ENCODE measurements at regions not wholly inside any gene's neighbourhood (a gene's known extent, or its start where the extent isn't known, plus 50 kb on each side); places are given as distances from the start of the nearest gene placed in this dataset.

- DNase-seq: no peak
- no peaks in the 10 kb centered on the region for H3K4me1 ChIP-seq
- H3K36me3 ChIP-seq: no peaks in the 10 kb centered on the region
- no peak overlapping the region for H3K4me3 ChIP-seq
- no peaks in the 10 kb centered on the region for H3K9me3 ChIP-seq
- no peak overlapping the region for H3K27ac ChIP-seq
- H3K27me3 ChIP-seq: no peaks in the 10 kb centered on the region
- no peak for TF ChIP-seq POLR2A (IDR thresholded peaks at IDR 0.05)
- TF ChIP-seq CTCF (IDR thresholded peaks at IDR 0.05): no peak
These were observed 457.2 kb upstream of the CDH20 start for GRCh38 chr18:60875957-60876507.

DNA sequence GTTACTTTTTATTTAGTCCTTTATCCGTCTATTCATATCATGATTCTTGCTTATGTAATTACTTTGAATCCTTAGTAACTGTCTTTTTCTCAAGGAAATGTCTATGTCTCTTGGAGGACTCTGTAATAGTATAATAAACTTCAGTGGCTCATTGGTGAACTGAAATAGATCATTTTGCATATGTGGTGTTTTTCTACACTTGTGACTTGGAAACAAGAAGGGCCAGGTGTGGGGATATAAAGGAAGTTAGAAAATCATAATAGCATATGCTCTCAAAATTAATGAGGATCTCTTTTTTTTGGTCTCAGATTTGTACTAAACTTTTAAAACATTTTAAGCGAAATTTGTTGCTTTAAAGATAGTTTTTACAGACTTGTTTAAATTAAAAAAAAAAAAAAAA is 453.0 kb upstream of the CDH20 start:
- Histone ChIP-seq H3K9me3 (no peaks in the 10 kb centered on the region), H3K4me1 (no peaks in the 10 kb centered on the region), H3K36me3 (no peaks in the 10 kb centered on the region), H3K4me3 (no peak overlapping the region), H3K27ac (no peak overlapping the region), H3K27me3 (no peaks in the 10 kb centered on the region)
- no peak for DNase-seq
- TF ChIP-seq CTCF (IDR thresholded peaks at IDR 0.05): no peak

GRCh38 chr18:60883587-60883986 is 449.6 kb upstream of the CDH20 start:
- H3K27ac ChIP-seq: no peak overlapping the region
- TF ChIP-seq POLR2A (IDR thresholded peaks at IDR 0.05) (no peak), CTCF (IDR thresholded peaks at IDR 0.05) (no peak)

GRCh38 chr18:60888071-60888624 is 445.1 kb upstream of the CDH20 start:
- Histone ChIP-seq H3K4me3 (no peak overlapping the region), H3K4me1 (no peaks in the 10 kb centered on the region), H3K27ac (no peak overlapping the region), H3K27me3 (no peaks in the 10 kb centered on the region), H3K9me3 (no peaks in the 10 kb centered on the region), H3K36me3 (no peaks in the 10 kb centered on the region)
- TF ChIP-seq CTCF (IDR thresholded peaks at IDR 0.05) (no peak), POLR2A (IDR thresholded peaks at IDR 0.05) (no peak)
- no peak for DNase-seq

More at GRCh38 chr18:60883587-60883986, 449.6 kb upstream of the CDH20 start:
- Histone ChIP-seq H3K9me3 (no peaks in the 10 kb centered on the region), H3K27me3 (no peaks in the 10 kb centered on the region), H3K4me1 (no peaks in the 10 kb centered on the region), H3K36me3 (no peaks in the 10 kb centered on the region), H3K4me3 (no peak overlapping the region)
- DNase-seq: no peak

DNA sequence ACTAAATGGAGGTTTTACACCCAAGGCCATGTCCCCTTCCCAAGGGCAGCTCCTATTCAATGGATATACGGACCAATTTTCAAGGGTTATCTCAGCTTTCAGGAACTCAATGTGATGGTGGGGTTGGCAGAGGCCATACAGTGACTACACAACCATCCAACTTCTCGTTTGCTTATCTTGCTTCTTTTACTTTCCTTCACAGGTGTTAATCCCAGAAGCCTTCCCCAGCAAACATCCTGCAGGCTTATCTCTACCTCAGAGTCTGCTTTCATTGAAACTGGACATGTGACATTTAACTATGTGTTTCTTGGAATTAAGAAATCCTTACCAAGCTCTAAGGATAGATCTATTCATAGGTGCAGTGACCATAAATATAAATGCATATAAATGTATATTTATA is 443.8 kb upstream of the CDH20 start:
- no peaks in the 10 kb centered on the region for H3K9me3 ChIP-seq
- H3K27ac ChIP-seq: no peak overlapping the region
- H3K27me3 ChIP-seq: no peaks in the 10 kb centered on the region
- no peaks in the 10 kb centered on the region for H3K4me1 ChIP-seq
- no peak for DNase-seq
- TF ChIP-seq CTCF (IDR thresholded peaks at IDR 0.05) (no peak), POLR2A (IDR thresholded peaks at IDR 0.05) (no peak)
- H3K4me3 ChIP-seq: no peak overlapping the region
- no peaks in the 10 kb centered on the region for H3K36me3 ChIP-seq

- TF ChIP-seq CTCF (IDR thresholded peaks at IDR 0.05) (no peak), POLR2A (IDR thresholded peaks at IDR 0.05) (no peak)
- no peaks in the 10 kb centered on the region for H3K36me3 ChIP-seq
- H3K9me3 ChIP-seq: no peaks in the 10 kb centered on the region
- no peak overlapping the region for H3K4me3 ChIP-seq
- no peaks in the 10 kb centered on the region for H3K27me3 ChIP-seq
- H3K27ac ChIP-seq: no peak overlapping the region
- H3K4me1 ChIP-seq: no peaks in the 10 kb centered on the region
- DNase-seq: no peak
These were observed 441.3 kb upstream of the CDH20 start for GRCh38 chr18:60891936-60892335.

Measured in Peyer's patch (tissue), 4 donors.